CD4-positive, alpha-beta T cell (primary cell): ENCODE measurements at regions not wholly inside any gene's neighbourhood (a gene's known extent, or its start where the extent isn't known, plus 50 kb on each side); places are given as distances from the start of the nearest gene placed in this dataset.

ENCODE experiments used
- ATAC-seq: fragments of 200-7000 bp; cut with Tn5 transposase; one replicate; pipeline ENCODE4 v1.10.0; 2022; ENCODE audit warnings: mild to moderate bottlenecking; ENCODE audit not compliant: poor library complexity
- CTCF ChIA-PET: fragments of 350-600 bp; sonication (Branson Sonifier 250); formaldehyde crosslinking; loops from one replicate; lab custom pipeline; 2021; ENCODE audit warnings: antibody characterized with exemption, inconsistent platforms; lab: Charles Lee
- POLR2A ChIA-PET: fragments of 350-600 bp; sonication (Branson Sonifier 250); formaldehyde crosslinking; loops from one replicate; lab custom pipeline; 2021; ENCODE audit warnings: antibody characterized with exemption, inconsistent platforms; lab: Charles Lee
- DNase-seq, 14 experiments: peaks; one replicate each; pipeline ENCODE4 v3.0.0-alpha.2; 2013 to 2020; ENCODE audit warnings: mixed read lengths in 2 of 14
- H3K27ac ChIP-seq, 2 donors: one replicate each; pipeline versions ENCODE4 v1.5.1 to v1.7.0; 2013; ENCODE audit warnings: low read length in 2 of 2, low read depth in 1 of 2, mild to moderate bottlenecking in 1 of 2
- H3K27me3 ChIP-seq, 2 experiments: 1 replicate in 1 of 2; 2 replicates in 1 of 2; pipeline versions ENCODE4 v1.6.1 to v1.7.0; 2013; ENCODE audit warnings: low read length in 2 of 2, control low read depth in 1 of 2, mild to moderate bottlenecking in 1 of 2, moderate library complexity in 1 of 2; ENCODE audit not compliant: insufficient read depth in 2 of 2, control insufficient read depth in 1 of 2
- H3K36me3 ChIP-seq: one replicate; pipeline ENCODE4 v1.6.1; 2013; ENCODE audit warnings: low read length, control low read depth; ENCODE audit not compliant: insufficient read depth
- H3K4me1 ChIP-seq: one replicate; pipeline ENCODE4 v1.6.1; 2013; ENCODE audit warnings: low read length, control low read depth; ENCODE audit not compliant: insufficient read depth
- H3K4me3 ChIP-seq: one replicate; pipeline ENCODE4 v1.5.1; 2013; ENCODE audit warnings: mild to moderate bottlenecking, low read length, moderate library complexity
- H3K9me3 ChIP-seq, 2 experiments: 1 replicate in 1 of 2; 2 replicates in 1 of 2; pipeline versions ENCODE4 v1.6.1 to v1.7.0; 2013; ENCODE audit warnings: low read length in 2 of 2, mild to moderate bottlenecking in 2 of 2, control low read depth in 1 of 2, moderate library complexity in 1 of 2; ENCODE audit not compliant: control insufficient read depth in 1 of 2, insufficient read depth in 1 of 2
- H3K27ac Mint-ChIP-seq: one replicate; pipeline ENCODE4 v1.8.0; 2020; ENCODE audit warnings: mixed read lengths
- H3K27me3 Mint-ChIP-seq: one replicate; pipeline ENCODE4 v1.8.0; 2021; ENCODE audit warnings: mixed read lengths
- H3K36me3 Mint-ChIP-seq: one replicate; pipeline ENCODE4 v1.8.0; 2021; ENCODE audit warnings: low read depth, mixed read lengths
- H3K4me1 Mint-ChIP-seq: one replicate; pipeline ENCODE4 v1.8.0; 2021; ENCODE audit warnings: low read depth, mixed read lengths
- H3K4me3 Mint-ChIP-seq: one replicate; pipeline ENCODE4 v1.8.0; 2020; ENCODE audit warnings: mild to moderate bottlenecking, mixed read lengths
- H3K9me3 Mint-ChIP-seq: one replicate; pipeline ENCODE4 v1.8.0; 2020; ENCODE audit warnings: mixed read lengths
- CTCF ChIP-seq: fragments of 200-600 bp; IDR thresholded peaks from one replicate; pipeline ENCODE4 v1.8.0; 2022; ENCODE audit warnings: antibody characterized with exemption, mild to moderate bottlenecking
- intact Hi-C, 2 experiments: fragments of 100-400 bp; cut with DNase I in 1 of 2; cut with micrococcal nuclease in 1 of 2; formaldehyde crosslinking; loops; one replicate each; pipeline versions ENCODE4 v1.15.1 to v1.9.0; 2023 to 2025; cut with DNase I, micrococcal nuclease

- Histone ChIP-seq H3K27me3 (peaks cover 0 to 3% of the 10 kb centered on the region in 2 experiments), H3K4me1 (no peaks in the 10 kb centered on the region), H3K36me3 (no peaks in the 10 kb centered on the region), H3K4me3 (no peak overlapping the region), H3K9me3 (no peaks in the 10 kb centered on the region), H3K27ac (no peak overlapping the region)
- ChIA-PET CTCF (no interaction called here), POLR2A (no interaction called here)
- no peaks in the 10 kb centered on the region for H3K36me3 Mint-ChIP-seq
- peaks cover 35% of the 10 kb centered on the region for H3K27me3 Mint-ChIP-seq
- no peak for DNase-seq
- no peak overlapping the region for H3K27ac Mint-ChIP-seq
- H3K9me3 Mint-ChIP-seq = no peaks in the 10 kb centered on the region
- no peak for TF ChIP-seq CTCF
- intact Hi-C loops = no loop called here
- H3K4me1 Mint-ChIP-seq = no peaks in the 10 kb centered on the region
- no peak overlapping the region for H3K4me3 Mint-ChIP-seq
- no peak for ATAC-seq
Measured at GRCh38 chr2:175847128-175847527, 154.9 kb downstream of the LNPK start.

DNA sequence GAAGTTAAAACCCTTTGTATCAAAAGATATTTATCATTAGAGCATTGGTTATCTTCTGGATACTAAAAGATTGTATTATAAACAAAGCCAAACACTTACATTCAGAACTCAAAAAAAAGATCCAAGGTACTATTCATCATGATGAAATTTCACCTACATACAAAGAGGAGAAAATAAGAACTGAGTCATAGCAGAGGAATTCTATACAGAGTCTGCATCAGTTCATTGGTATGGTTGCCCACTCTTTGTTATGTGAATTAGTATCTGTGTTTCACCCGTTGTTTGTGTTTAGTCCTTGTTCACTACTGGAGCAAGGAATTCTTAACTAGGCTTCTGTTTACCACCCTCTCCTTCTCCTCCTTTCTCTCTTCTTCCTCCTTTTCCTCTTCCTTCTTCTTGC is 157.9 kb downstream of the LNPK start:
- CTCF ChIA-PET = no interaction called here
- Mint-ChIP-seq H3K27me3 (peaks cover 36% of the 10 kb centered on the region), H3K9me3 (no peaks in the 10 kb centered on the region), H3K4me3 (no peak overlapping the region), H3K27ac (no peak overlapping the region), H3K36me3 (no peaks in the 10 kb centered on the region), H3K4me1 (no peaks in the 10 kb centered on the region)
- ATAC-seq = no peak
- TF ChIP-seq CTCF = no peak
- Histone ChIP-seq H3K9me3 (no peaks in the 10 kb centered on the region), H3K4me3 (no peak overlapping the region), H3K27ac (no peak overlapping the region), H3K36me3 (no peaks in the 10 kb centered on the region), H3K4me1 (no peaks in the 10 kb centered on the region), H3K27me3 (no peaks in the 10 kb centered on the region)
- intact Hi-C loops = no loop called here
- DNase-seq = no peak
- POLR2A ChIA-PET = no interaction called here

DNA sequence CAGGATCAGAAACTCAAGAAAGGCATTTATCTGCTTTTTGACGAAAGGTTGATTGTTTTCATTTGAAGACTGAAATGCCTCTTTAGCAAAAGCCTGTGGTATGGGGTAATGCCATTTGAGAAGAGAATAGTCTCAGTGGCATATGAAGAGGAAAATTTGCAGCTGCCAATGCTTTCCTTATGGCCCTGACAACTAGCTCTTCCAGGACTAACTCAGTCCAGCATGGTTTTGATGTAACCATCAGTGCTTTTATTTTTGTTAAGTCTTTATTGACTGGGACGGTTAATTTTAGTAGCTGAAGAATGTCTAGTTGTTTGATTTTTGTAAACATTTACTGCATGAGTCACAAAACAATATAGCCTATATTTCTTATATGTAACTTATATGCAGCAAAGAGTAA is 158.4 kb downstream of the LNPK start:
- H3K4me1 Mint-ChIP-seq = no peaks in the 10 kb centered on the region
- H3K27ac Mint-ChIP-seq = no peak overlapping the region
- no peaks in the 10 kb centered on the region for H3K36me3 Mint-ChIP-seq
- ChIA-PET CTCF (no interaction called here), POLR2A (no interaction called here)
- no peaks in the 10 kb centered on the region for H3K4me1 ChIP-seq
- intact Hi-C loops = no loop called here
- H3K27ac ChIP-seq = no peak overlapping the region
- peaks cover 41% of the 10 kb centered on the region for H3K27me3 Mint-ChIP-seq
- no peak for ATAC-seq
- peaks cover 0 to 3% of the 10 kb centered on the region in 2 experiments for H3K27me3 ChIP-seq
- no peak overlapping the region for H3K4me3 ChIP-seq
- no peak for DNase-seq
- H3K4me3 Mint-ChIP-seq = no peak overlapping the region
- TF ChIP-seq CTCF = no peak
- no peaks in the 10 kb centered on the region for H3K9me3 Mint-ChIP-seq
- H3K9me3 ChIP-seq = no peaks in the 10 kb centered on the region
- no peaks in the 10 kb centered on the region for H3K36me3 ChIP-seq
